HG02678 (cell line): ENCODE measurements at regions not wholly inside any gene's neighbourhood (a gene's known extent, or its start where the extent isn't known, plus 50 kb on each side); places are given as distances from the start of the nearest gene placed in this dataset.
"Not testable (repeated sequence)": the region's sequence is repeated elsewhere in the genome, so short reads cannot be mapped to it uniquely, and the experiment has no call there.

Experiments
- ATAC-seq: cut with Tn5 transposase; IDR thresholded peaks from one replicate; pipeline ENCODE4 v1.9.1; 2021; ENCODE audit warnings: mild to moderate bottlenecking, moderate library complexity; ENCODE audit not compliant: unreplicated experiment

- ATAC-seq = no peak
Measured at GRCh38 chr4:65265526-65265925, 404.8 kb downstream of the EPHA5 start.

GRCh38 chr4:65259296-65259695 is 411.0 kb downstream of the EPHA5 start:
- no peak for ATAC-seq

GRCh38 chr4:65250916-65251315 is 419.4 kb downstream of the EPHA5 start:
- ATAC-seq = no peak

GRCh38 chr4:65249111-65249510 is 421.2 kb downstream of the EPHA5 start:
- ATAC-seq = no peak

GRCh38 chr4:65242156-65242846 is 428.0 kb downstream of the EPHA5 start:
- no peak for ATAC-seq

- no peak for ATAC-seq
Measured at GRCh38 chr4:65241257-65241997, 428.9 kb downstream of the EPHA5 start.

- no peak for ATAC-seq
Measured at GRCh38 chr4:65234061-65234460, 436.2 kb downstream of the EPHA5 start.

GRCh38 chr4:65227628-65228027 is 442.7 kb downstream of the EPHA5 start:
- no peak for ATAC-seq

GRCh38 chr4:65223601-65224000 is 446.7 kb downstream of the EPHA5 start:
- no peak for ATAC-seq

GRCh38 chr4:65223074-65223473 is 447.2 kb downstream of the EPHA5 start:
- not testable (repeated sequence) for ATAC-seq

GRCh38 chr4:65217179-65217578 is 453.1 kb downstream of the EPHA5 start:
- no peak for ATAC-seq

- ATAC-seq = no peak
Measured at GRCh38 chr4:65202853-65203236, 467.4 kb downstream of the EPHA5 start.

- ATAC-seq = no peak
Measured at GRCh38 chr4:65202165-65202852, 468.0 kb downstream of the EPHA5 start.

GRCh38 chr4:65195666-65196065 is 474.6 kb downstream of the EPHA5 start:
- ATAC-seq = no peak

GRCh38 chr4:65195002-65195401 is 475.3 kb downstream of the EPHA5 start:
- ATAC-seq = no peak

- ATAC-seq = no peak
Measured at GRCh38 chr4:65193985-65194384, 476.3 kb downstream of the EPHA5 start.

GRCh38 chr4:65190780-65191179 is 479.5 kb downstream of the EPHA5 start:
- no peak for ATAC-seq

GRCh38 chr4:65175585-65175984 is 494.7 kb downstream of the EPHA5 start:
- ATAC-seq = no peak

- ATAC-seq = no peak
Measured at GRCh38 chr4:65170768-65171514, 499.3 kb downstream of the EPHA5 start.

GRCh38 chr4:65167719-65168118 is 502.6 kb downstream of the EPHA5 start:
- ATAC-seq = no peak

- ATAC-seq = no peak
Measured at GRCh38 chr4:65152205-65152604, 518.1 kb downstream of the EPHA5 start.
